GM18909 (cell line): ENCODE measurements at regions not wholly inside any gene's neighbourhood (a gene's known extent, or its start where the extent isn't known, plus 50 kb on each side); places are given as distances from the start of the nearest gene placed in this dataset.

Experiments used
- ATAC-seq: cut with Tn5 transposase; IDR thresholded peaks from one replicate; pipeline ENCODE4 v1.9.1; 2021; ENCODE audit warnings: mild to moderate bottlenecking; ENCODE audit not compliant: unreplicated experiment, poor library complexity

DNA sequence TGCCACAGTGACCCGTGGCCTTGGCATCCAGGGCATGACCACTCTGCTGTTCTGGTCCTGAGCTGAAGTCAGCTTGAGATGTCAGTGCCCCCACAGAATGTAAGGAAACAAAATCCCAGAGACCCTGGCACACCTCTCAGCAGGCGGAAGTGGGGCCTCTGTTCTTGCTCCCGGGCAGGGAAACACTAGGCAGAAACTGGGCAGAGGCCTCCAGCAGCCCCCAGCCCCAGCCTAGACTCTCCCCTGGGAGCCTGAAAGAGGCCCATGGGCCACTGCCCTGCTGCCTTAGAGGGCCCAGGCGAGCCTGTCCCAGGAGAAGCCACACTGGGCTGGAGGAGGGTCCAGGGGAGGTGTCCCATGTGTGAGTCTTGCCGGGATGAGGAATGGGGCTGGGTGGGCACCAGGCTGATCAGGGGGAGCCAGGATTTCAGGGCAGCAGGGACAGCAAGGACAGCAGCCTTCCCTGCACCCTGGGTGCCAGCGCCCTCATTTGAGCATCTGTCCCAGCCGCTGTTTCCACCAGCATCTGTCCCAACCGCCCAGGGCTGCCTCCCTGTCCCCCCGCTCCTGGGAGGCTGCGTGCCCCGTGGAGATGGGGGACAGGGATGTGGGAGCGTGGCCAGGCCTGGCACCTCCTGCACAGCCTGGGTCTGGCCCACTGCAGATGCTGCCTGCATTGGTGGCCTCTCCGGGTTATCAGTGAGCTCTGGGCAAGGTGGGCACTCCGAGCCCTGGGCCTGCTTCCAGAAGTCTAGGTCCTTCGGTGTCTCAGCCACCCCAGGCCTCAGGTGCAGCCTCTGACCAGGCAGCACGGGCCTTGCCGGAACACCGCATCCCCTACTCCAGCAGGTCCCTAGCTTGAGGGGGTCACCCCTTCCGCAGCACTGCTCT is 1072.4 kb downstream of the BRD1 start:
- no peak for ATAC-seq

DNA sequence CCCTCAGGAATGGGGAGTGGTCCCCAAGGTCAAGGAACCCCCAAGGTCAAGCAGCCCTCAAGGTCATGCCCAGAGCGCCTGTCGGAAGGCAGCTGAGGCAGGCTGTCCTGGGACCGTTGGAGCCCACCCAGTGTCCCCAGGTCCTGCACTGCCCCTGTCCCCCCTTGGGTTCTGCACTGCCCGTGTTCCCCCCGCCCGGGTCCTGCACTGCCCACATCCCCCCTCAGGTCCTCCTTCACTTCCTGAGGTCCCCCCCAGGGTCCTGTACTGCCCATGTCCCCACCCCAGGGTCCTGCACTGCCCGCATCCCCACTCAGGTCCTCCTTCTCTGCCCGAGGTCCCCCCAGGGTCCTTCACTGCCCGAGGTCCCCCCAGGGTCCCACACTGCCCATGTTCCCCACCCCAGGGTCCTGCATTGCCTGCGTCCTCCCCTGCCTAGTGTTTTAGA is 1073.0 kb downstream of the BRD1 start:
- no peak for ATAC-seq

DNA sequence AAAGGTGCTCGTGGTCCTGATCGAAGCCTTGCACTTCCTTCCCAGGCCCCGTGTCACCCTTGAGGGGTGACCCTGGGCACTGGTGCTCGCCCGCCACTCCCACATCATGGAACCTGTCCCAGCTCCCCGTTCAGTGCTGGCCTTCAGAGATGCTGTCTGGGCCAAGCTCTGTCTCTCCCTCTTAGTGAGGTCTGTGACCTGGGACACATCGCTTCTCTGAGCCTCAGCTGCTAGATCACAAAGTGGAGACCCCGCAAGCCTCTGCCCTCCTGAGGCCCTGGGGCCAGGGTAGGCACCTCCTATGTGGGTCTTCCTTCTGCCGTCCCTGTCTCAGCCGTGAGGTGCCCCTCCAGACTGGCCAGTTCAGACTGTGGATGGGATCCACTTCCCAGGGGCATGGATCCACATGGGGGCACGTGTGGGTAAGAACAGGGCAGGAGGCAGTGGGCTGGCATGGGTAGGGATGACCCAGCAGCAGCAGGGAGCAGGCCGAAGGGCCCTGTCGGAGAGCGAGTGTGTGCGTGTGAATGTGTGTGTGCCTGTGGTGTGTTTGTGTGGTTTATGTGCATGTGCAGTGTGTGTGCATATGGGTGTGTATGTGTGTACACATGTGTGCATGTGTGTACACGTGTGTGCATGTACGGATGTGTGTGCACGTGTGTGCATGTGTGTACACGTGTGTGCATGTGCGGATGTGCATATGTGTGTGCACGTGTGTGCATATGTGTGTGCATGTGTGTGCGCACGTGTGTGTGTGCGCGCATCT is 1073.7 kb downstream of the BRD1 start:
- no peak for ATAC-seq

DNA sequence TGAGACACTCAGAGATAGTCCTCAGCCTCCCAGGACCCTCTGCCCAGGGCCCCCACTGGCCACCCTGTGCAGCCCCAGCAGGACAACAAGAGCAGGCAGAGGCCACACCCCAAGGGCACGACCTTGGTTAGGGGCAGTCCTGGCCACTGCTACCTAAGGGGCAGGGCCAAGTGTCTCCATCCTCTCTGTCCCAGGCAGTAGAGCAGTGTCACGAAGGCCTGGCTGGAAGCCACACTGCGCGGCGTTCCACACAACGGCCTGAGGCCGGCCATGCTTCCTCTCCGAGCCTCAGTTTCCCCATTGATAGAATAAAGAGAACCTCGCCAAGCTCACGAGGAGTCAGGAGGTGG is 1074.3 kb downstream of the BRD1 start:
- ATAC-seq, result no peak

DNA sequence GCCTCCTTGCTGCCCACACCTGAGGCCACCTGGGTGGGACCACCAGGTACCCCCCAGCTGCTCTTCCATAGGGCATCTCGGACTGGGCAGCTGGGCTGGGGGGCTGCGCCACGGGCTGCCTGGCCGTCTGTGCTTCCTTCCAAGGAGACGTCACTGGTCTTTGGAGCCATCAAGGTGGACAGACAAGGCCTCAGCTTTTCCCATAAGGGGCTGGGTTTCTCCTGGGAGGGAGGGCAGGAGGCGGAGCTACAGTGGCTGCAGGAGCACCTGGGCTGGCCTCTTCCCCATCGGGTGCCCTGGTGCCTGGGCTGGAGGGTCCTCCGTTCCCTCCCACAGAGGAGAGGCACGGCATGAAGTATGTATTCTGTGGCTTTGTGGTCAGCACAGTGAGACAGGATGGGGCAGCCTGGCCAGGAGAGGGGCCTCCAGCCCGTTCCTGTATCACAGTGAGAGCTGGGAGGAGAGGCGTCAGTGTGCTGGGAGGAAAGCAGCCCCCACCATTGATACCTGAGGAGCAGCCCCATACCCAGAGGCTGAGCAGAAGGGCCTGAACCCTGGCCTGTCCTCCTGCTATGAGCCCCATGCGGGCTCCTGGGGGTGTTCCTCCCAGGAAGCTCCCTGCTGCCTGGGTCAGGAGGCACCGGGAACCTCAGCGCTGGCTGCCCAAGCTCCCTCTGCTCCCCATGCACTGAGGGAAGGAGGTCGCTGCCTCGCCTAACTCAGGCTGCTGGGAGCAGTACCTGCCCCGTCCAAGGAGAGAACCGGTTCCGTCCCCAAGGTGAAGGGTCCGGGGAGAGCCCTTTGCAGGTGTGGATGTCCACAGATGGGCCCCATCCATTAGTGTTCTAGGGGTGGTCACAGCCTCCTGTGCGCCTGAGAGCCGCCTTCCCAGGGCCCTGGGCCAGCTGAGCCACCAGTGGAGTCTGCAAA is 1075.0 kb downstream of the BRD1 start:
- ATAC-seq, result no peak

DNA sequence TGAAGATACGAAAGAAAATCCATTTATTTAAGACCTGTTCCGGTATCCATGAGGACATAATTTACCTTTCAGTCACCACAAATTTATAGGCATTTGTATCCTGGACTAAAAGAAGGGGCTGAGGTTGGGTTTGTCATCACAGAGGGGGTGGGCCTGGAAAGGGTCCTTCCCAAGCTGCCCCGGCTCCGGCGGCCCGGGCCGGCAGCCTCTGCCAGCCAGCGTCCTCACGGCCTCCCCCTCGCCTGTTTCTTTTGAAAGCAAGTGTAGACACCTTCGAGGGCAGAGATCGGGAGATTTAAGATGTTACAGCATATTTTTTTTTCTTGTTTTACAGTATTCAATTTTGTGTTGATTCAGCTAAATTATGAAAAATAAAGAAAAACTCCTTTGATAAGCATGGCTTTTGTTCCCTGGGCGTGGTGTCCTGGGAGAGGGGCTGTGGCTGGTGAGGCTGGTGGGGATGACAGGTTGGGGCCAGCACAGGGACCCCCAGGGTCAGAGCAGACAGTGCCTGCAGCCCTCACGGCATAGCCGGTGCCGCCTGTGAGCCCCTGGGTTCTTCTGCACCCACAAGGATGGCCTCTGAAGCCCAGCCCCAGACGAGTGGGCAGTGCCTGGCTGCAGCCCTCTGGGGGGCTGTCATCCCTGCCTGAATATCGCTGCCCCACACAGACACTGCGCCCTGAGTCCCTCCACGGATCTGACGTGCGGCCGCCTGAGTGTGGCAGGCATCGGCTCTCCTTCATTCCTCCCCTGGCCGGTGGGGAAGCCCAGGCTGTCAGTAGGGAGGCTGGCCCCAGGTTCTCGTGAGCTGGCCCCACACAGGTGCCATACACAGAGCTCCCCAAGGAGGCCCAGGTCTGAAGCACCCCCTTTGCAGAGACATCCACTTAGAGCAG is 1075.9 kb downstream of the BRD1 start:
- no peak for ATAC-seq

DNA sequence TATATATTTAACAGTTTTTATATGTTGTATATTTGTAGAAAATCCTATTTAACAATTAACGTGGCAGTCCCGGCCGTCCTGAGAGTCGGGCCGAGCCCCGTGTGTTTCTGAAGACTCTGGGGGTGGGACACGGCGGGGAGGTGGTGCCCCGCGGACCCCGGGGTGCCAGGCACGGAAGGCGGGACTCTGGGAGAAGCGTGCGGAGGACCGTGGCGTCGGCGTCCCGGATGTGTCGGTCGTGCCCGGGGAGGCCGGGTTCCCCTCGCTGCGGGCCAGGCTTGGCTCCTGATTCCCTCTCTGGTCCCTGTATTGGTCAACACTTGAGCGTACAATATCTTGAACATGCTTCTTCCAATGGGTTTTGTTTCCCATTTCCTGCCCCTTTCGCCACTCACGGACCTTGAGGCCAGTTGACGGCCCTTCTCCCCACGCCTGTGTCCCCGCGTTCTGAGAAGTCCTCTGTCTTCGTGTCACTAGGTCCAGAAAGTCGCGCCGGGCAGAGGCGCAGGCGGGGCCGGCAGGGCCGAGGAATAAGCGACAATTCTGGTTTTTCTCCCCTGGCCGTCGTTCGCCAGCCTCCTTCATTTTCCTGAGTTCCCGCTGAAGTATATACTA is 1076.7 kb downstream of the BRD1 start:
- ATAC-seq, result no peak

DNA sequence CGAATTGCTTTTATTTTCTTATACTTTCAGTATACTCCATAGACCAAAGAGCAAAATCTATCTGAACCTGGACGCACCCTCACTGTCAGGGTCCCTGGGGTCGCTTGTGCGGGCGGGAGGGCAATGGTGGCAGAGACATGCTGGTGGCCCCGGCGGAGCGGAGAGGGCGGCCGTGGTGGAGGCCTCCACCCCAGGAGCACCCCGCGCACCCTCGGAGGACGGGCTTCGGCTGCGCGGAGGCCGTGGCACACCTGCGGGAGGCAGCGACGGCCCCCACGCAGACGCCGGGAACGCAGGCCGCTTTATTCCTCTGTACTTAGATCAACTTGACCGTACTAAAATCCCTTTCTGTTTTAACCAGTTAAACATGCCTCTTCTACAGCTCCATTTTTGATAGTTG is 1077.4 kb downstream of the BRD1 start:
- no peak for ATAC-seq

DNA sequence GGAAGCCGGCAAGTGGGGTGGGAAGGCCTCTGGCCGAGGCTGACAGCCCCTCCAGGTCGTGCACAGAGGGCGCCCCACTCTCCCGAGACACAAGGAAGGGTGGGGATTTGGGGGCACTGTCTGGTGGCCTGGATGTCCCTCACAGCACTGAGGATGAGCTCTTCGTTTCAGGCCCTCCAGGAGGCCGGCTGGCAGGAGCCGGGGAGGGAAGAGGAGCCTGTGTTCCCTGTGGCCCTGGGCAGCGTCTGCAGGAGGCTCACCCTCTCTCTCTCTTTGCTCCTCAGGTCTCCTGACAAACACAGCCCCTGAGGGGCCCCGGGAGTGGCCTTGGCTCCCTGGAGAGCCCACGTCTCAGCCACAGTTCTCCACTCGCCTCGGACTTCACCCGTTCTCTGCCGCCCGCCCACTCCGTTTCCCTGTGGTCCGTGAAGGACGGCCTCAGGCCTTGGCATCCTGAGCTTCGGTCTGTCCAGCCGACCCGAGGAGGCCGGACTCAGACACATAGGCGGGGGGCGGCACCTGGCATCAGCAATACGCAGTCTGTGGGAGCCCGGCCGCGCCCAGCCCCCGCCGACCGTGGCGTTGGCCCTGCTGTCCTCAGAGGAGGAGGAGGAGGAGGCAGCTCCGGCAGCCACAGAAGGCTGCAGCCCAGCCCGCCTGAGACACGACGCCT is 1078.0 kb downstream of the BRD1 start:
- ATAC-seq, result no peak

DNA sequence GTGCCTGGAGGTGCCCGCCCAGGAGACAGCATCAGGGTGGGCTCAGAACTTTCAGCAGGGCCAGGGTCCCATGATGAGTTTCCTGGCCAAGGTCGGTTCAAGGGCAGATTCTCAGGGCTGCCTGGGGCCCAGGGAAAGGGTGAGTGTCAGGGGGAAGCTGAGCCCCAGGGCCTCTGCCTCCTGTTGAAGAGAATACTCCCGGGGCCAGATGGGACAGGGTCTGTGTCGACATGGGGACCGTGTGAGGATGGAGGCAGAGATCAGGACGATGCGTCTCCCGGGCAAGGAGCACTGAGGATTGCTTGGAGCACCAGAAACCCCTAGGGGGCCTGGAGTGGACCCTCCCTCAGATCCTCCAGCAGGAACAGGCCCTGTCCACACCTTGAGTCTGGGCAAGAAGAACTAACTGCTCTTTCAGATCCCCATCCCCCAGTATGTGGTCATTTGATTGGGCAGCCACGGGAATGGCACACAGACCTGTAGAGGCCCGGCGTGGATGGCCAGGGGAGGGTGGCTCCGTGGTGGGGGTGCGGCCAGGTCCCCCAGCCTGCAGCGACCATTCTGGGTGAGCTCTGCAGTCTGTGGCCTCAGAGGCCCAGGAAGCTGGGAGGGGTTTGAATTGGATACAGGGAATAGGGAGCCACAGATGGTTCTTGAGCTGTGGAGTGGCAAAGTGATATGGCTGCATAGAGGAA is 1078.7 kb downstream of the BRD1 start:
- no peak for ATAC-seq

DNA sequence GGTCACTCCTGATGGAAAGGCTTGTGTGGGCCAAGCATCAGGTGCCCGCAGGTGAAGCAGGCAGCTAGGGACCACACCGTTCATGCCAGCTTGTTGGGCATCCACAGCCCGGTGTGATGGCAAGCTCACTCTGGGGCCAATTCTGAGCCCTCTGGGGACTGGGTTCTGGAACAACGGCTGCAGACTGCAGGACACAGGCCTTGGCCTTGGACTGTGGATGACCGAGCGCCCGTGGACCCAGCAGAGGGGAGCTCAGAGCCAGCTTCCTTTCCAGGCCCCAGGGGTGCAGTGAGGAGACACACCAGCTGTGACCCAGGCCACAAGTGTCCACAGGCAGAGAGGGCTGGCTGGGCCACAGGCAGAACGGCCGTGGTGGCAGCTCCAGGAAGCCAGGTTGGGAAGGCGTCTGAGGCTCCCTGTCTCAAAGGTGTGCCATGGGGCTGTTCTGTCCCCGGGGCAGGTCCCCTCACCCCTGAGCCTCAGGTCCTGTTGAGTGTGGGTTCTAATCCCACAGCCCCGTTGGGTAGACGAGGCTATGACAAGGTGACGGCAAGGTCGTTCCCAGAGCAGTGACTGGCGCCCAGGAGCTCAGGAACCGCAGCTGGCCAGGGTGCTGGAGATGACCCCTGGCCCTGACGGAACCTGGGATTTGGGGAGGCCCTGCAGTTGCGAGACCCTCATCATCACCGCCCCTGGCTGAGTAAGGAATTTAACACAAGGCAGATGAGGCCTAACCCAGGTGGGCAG is 1079.4 kb downstream of the BRD1 start:
- no peak for ATAC-seq

DNA sequence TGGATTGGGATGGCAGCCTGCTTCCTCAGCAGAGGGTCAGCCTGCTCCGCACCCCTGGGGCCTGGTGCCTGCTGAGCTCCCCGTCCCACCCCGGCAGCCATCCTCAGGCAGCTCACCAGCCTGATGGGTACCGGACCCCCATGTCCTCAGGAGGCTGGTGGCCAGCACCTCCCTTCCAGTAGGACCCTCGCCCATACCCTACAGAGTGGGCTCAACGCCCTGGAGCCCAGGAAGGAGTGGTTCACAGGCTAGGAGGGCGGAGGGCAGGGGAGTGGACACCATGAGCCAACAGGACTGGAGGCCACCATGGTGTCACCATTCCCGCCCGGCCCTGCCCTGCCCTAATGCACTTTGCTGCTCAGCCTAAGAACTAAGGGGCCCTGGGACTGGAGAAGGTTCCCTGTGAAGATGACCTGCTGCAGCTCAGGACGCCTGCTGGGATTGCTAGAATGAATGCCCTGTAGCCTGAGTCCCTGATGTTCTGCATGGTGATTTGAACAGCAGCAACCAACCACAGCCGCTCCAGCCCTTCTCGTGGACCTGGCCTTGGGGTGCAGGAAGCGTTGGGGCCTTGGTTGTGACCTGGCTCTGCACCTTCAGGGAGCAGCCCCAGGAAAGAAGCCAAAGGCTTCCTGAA is 1080.8 kb downstream of the BRD1 start:
- ATAC-seq, result no peak

DNA sequence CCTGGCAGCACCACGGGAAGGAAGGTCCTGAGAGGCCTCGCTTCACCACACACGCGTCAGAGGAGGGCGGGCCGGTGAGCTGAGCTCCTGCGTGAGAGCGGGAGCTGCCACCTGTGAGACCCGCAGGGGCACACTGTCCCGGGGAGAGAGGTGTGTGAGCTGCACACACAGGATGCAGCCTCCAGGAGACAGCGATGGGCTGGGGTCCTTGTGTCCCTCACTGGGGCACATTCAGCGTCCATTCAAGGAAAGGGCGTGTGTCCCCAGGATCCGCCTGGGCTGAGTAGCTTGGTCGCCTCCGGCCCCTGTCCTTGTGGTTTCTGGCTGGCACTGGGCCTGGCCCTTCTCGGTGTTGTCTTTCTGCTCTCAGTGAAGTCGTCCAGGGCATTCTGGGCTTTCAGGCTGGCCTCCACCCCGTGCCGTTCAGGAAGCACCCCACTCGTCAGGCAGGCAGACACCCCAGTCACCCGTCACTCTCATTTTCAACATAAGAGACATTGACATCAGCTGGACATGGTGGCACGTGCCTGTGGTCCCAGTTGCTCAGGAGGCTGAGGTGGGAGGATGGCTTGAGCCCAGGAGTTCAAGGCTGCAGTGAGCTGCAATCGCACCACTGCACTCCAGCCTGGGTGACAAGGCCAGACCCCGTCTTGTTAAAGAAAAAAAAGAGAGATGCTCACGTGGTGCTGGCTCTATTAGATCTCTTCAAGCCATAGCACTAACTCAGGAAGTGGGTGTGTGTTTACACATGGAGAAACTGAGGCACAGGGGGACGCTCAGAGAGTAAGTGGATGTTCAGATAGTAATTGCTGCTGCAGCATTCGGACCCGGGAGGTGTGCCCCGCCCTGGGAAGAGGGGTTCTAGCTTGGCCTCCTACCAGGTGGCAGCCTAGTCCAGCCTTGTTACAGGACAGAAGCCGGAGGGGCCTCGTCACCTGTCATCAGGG is 1081.6 kb downstream of the BRD1 start:
- no peak for ATAC-seq

DNA sequence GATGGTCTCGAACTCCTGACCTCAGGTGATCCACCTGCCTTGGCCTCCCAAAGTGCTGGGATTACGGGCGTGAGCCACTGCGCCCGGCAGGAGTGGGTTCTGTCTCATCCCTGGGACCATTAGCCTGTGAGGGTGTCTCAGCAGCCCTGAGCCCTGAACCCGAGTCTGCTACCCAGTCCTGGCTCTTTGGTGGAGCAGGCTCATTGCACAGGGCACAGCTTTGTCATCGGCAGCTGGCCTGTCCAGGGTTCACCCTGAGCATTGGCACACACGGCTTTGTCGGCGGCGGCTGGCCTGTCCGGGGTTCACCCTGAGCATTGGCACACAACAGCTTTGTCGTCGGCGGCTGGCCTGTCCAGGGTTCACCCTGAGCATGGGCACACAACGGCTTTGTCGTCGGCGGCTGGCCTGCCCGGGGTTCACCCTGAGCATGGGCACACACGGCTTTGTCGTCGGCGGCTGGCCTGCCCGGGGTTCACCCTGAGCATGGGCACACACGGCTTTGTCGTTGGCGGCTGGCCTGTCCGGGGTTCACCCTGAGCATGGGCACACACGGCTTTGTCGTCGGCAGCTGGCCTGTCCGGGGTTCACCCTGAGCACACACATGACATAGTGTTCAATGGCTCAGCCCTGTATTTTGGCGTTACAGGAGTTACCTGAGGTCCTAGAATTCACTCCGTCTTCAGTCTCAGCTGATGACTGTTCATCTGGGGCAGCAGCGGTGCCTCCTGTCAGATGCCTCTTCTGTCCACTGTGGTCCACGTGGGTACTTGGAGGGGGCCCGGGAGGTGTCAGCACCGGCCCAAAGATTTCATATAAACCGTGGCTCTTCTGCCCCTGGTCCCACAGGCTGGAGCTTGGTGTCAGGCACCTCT is 1082.5 kb downstream of the BRD1 start:
- no peak for ATAC-seq

DNA sequence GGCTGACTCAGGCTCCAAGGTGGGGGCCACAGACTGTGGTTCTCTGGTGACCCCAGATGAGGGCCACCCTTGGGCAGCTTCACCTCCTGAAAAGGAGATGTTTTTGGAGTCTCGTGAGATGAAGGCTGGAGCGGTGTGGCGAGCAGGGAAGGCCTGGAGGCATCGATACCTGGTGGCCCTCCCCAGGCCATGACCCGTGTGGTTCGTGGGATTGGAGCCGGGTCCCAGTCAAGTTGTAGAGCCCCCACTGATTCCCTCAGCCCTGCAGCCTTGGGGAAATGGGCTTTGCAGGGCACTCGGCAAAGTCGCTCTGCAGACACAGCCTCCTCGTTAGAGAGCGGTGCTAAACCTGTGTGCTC is 1083.4 kb downstream of the BRD1 start:
- ATAC-seq, result no peak
